ENCODE measurements at regions not wholly inside any gene's neighbourhood (a gene's known extent, or its start where the extent isn't known, plus 50 kb on each side); places are given as distances from the start of the nearest gene placed in this dataset.

DNA sequence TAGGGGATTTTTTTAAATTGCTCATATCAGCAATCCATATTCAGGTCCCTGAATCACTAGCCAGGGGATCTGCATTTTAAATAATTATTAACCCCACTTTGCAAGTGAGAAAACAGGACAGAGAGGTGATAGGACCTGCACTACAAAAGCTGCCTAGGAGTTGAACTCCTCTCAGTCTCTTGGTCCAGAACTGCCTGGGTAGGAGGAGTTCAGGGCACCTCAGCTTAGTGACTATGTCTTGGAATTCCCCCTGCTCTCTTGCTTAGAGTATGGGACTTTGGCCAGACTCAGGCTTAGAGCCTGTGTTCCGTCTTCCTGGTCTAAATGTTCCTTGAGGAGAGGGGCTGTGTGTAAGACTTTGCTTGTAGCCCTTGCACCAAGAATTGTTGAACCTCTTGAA is 68.2 kb upstream of the WSCD2 start:
- TF ChIP-seq, protein P1, sequence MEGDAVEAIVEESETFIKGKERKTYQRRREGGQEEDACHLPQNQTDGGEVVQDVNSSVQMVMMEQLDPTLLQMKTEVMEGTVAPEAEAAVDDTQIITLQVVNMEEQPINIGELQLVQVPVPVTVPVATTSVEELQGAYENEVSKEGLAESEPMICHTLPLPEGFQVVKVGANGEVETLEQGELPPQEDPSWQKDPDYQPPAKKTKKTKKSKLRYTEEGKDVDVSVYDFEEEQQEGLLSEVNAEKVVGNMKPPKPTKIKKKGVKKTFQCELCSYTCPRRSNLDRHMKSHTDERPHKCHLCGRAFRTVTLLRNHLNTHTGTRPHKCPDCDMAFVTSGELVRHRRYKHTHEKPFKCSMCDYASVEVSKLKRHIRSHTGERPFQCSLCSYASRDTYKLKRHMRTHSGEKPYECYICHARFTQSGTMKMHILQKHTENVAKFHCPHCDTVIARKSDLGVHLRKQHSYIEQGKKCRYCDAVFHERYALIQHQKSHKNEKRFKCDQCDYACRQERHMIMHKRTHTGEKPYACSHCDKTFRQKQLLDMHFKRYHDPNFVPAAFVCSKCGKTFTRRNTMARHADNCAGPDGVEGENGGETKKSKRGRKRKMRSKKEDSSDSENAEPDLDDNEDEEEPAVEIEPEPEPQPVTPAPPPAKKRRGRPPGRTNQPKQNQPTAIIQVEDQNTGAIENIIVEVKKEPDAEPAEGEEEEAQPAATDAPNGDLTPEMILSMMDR (IDR thresholded peaks at IDR 0.05): no peak
- TF ChIP-seq POLR2A (IDR thresholded peaks at IDR 0.05): no peak

All from adrenal gland (tissue), 5 donors.